ENCODE measurements at regions not wholly inside any gene's neighbourhood (a gene's known extent, or its start where the extent isn't known, plus 50 kb on each side); places are given as distances from the start of the nearest gene placed in this dataset.

GRCh38 chr17:5703736-5704135 is 119.4 kb upstream of the NLRP1 start:
- Mint-ChIP-seq H3K36me3 (no peaks in the 10 kb centered on the region), H3K27me3 (peaks cover 7% of the 10 kb centered on the region), H3K4me3 (no peak overlapping the region), H3K4me1 (ENCODE audit: low read depth) (no peaks in the 10 kb centered on the region), H3K9me3 (ENCODE audit: low read depth) (peaks cover 5% of the 10 kb centered on the region), H3K27ac (no peak overlapping the region)

DNA sequence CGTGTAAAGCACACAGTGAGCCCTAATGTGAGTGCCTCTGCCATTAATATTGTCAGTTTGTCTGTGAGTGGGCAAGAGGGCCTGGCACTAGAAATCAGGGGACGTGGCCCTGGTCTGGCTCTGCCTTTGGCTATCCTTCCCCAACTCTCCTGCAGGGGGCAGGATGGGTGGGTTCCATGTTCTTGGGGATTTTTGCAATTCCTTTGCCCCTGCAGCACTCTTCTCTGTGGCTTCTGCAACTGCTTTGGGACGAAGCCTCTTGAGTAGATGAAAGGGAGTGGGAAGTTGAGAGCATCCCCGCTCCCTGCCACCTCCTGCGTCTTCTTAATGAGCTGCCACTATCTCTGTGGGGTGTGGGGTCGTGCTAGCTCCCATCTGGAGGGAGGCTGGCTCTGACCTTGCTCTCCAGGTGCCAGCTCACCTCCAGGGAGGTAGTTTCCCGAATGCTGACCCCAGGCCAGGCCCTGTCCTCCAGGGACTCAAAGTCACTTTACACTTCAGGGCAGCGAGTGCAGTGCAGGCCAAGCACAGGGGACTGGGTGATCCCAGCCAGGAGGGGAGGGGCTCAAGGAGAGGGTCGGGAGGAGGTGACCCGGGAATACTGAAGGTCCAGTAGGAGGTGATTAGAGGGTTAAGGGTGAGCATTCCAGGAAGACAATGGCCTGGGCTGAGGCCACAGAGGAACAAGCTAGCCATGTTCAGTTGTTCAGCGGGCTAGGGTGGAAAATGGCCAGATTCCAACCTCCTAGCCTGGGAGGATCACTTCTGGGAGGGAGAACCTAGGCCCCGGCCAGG is 121.0 kb upstream of the NLRP1 start:
- no peaks in the 10 kb centered on the region for H3K36me3 Mint-ChIP-seq
- no peaks in the 10 kb centered on the region for H3K9me3 Mint-ChIP-seq (ENCODE audit: low read depth)
- H3K4me1 Mint-ChIP-seq (ENCODE audit: low read depth), result no peaks in the 10 kb centered on the region
- no peak overlapping the region for H3K4me3 Mint-ChIP-seq
- H3K27me3 Mint-ChIP-seq, result peaks cover 2% of the 10 kb centered on the region
- H3K27ac Mint-ChIP-seq, result no peak overlapping the region

DNA sequence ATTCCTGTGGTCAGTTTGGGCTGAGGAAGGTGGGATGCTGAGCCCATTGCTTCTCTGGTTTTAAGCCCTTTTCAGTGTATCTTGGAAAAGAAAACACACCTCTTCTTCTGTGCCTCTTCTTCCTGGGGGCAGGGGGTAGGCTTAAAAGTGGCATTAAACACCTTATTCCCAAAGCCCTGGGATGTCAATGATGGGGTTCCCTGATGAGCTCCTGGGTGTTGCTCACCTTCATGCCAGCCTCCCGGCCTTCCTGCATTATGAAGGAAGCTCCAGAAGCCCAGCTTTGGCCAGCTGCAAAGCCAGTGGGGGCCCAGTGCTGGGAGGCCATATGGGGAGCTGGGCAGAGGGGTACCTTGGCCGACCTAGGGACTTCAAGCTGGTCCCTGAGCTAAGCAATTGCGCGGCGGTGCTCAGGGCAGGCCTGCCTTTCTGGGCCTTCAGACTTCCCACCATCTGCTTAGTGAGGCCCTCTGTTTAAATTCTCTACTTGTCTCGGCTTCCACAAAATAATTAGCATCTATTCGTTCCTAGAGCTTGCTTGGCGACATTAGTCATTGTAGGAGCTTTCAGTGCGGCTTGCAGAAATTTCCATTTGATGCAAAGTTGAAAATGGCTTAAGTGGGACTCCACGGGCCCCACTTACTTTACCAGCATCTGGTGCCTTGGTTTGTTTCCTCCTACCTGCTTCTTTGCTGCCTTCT is 121.7 kb upstream of the NLRP1 start:
- no peaks in the 10 kb centered on the region for H3K36me3 Mint-ChIP-seq
- no peak overlapping the region for H3K27ac Mint-ChIP-seq
- no peaks in the 10 kb centered on the region for H3K4me1 Mint-ChIP-seq (ENCODE audit: low read depth)
- no peak overlapping the region for H3K4me3 Mint-ChIP-seq
- H3K9me3 Mint-ChIP-seq (ENCODE audit: low read depth), result no peaks in the 10 kb centered on the region
- peaks cover 3% of the 10 kb centered on the region for H3K27me3 Mint-ChIP-seq

DNA sequence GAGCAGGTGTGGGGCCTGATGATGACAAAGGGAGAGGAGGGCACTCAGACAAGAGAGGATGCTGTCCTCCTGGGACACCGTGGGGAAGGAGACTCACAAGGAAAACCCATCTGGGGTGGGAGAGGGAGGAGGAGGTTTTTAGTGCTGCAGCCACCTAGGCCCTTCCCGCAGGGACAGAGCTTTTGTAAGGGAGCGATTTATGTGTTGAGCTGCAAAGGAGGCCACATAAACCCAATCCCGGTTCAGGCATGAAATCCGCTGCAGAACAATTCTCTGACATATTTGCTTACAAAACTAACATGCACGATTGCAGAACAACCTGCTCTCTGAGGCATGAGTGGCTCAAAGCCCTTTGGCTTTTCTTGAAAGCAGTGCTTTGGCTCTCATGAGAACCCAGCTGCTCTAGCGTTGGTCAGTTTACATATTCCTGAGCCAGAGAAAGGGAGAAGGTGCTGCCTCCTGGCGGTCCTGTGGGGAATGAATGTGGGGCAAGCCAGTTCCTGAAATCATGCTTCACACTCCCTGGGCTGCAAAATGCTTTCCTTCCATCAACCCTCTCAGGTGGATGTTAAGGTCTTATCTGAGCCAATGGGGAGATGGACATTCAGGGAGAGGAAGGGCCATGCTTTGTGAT is 122.4 kb upstream of the NLRP1 start:
- Mint-ChIP-seq H3K4me3 (no peak overlapping the region), H3K4me1 (ENCODE audit: low read depth) (no peaks in the 10 kb centered on the region), H3K36me3 (no peaks in the 10 kb centered on the region), H3K27me3 (peaks cover 7% of the 10 kb centered on the region), H3K9me3 (ENCODE audit: low read depth) (no peaks in the 10 kb centered on the region), H3K27ac (no peak overlapping the region)

GRCh38 chr17:5707482-5707881 is 123.2 kb upstream of the NLRP1 start:
- Mint-ChIP-seq H3K36me3 (no peaks in the 10 kb centered on the region), H3K9me3 (ENCODE audit: low read depth) (no peaks in the 10 kb centered on the region), H3K27ac (no peak overlapping the region), H3K4me3 (no peak overlapping the region), H3K4me1 (ENCODE audit: low read depth) (no peaks in the 10 kb centered on the region), H3K27me3 (peaks cover 9% of the 10 kb centered on the region)

DNA sequence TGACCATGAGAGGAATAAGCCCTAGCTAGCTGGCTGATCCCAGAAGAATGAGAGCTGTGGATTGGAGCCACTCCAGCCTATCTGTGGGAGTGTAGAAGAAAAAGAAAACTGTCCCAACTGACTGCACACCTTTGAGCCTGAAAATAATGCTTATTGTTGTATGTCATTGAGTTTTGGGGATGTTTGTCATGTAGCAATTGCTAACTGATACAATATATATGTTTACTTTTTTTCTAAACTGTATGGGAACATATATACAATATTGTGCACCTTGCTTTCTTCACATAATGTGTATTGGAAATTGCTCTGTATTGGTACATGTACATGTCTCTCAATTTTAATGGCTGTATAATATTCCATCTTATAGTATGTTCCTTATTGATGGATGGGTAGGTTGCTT is 124.0 kb upstream of the NLRP1 start:
- H3K27ac Mint-ChIP-seq, result no peak overlapping the region
- H3K9me3 Mint-ChIP-seq (ENCODE audit: low read depth), result no peaks in the 10 kb centered on the region
- no peak overlapping the region for H3K4me3 Mint-ChIP-seq
- no peaks in the 10 kb centered on the region for H3K36me3 Mint-ChIP-seq
- H3K27me3 Mint-ChIP-seq, result peaks cover 11% of the 10 kb centered on the region
- no peaks in the 10 kb centered on the region for H3K4me1 Mint-ChIP-seq (ENCODE audit: low read depth)

DNA sequence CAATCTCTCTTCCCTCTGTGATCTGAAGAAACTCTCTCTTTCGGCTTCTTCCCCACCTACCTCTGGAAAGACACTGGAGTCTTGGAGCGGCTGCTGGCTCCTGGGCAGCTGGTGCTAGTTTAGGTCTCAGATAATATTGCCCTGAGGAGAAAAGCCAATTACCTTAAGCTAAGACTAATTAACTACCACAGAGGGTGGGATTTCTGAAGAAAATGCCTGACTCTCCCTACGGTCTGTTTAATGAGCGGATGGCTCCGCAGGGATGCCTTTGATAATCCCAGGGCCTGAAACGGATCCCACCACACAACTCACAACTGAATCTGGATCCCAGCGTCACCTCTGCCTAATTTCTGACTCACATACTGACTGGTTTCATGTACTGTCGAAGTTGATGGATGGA is 127.0 kb upstream of the NLRP1 start:
- H3K4me1 Mint-ChIP-seq (ENCODE audit: low read depth), result no peaks in the 10 kb centered on the region
- no peak overlapping the region for H3K4me3 Mint-ChIP-seq
- peaks cover 20% of the 10 kb centered on the region for H3K27me3 Mint-ChIP-seq
- no peaks in the 10 kb centered on the region for H3K36me3 Mint-ChIP-seq
- no peak overlapping the region for H3K27ac Mint-ChIP-seq
- H3K9me3 Mint-ChIP-seq (ENCODE audit: low read depth), result no peaks in the 10 kb centered on the region

DNA sequence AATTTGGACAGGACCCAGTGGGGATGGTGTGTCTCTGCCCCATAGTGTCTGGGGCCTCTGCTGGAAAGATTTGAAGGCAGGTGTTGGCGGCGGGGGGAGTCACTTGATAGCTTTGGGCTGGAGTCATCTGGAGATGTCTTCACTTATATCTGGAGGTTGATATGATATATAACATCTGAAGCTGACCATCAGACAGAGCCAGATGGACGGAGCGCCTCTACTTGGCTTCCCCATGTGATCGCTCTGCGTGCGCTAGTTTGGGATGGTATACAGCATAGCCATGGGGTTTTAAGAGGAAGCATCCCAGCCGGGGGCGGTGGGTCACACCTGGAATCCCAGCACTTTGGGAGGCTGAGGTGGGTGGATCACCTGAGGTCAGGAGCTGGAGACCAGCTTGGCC is 130.7 kb upstream of the NLRP1 start:
- peaks cover 32% of the 10 kb centered on the region for H3K27me3 Mint-ChIP-seq
- H3K27ac Mint-ChIP-seq, result no peak overlapping the region
- no peaks in the 10 kb centered on the region for H3K9me3 Mint-ChIP-seq (ENCODE audit: low read depth)
- H3K4me1 Mint-ChIP-seq (ENCODE audit: low read depth), result no peaks in the 10 kb centered on the region
- H3K4me3 Mint-ChIP-seq, result no peak overlapping the region
- H3K36me3 Mint-ChIP-seq, result no peaks in the 10 kb centered on the region

GRCh38 chr17:5715478-5715877 is 131.2 kb upstream of the NLRP1 start:
- Mint-ChIP-seq H3K27me3 (peaks cover 34% of the 10 kb centered on the region), H3K36me3 (no peaks in the 10 kb centered on the region), H3K27ac (no peak overlapping the region), H3K9me3 (ENCODE audit: low read depth) (no peaks in the 10 kb centered on the region), H3K4me3 (no peak overlapping the region), H3K4me1 (ENCODE audit: low read depth) (no peaks in the 10 kb centered on the region)

DNA sequence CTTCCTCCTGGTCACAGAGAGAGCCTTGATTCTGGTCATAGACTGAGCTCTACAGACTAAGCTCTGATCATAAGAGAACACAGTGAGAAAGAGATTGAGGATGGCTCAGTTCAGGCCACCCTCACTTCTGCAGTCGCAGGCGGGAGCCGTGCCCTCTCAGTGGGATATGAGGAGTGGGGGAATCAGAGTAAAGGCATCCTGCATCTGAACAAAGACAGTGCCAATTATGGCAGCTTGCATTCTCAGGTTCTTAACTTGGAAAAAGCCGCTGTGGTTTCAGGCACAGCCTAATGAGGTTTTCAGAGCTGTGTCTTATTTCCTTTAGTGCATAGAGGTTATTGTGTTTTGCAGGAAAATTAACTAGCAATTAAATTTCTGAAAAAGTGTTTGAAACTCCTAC is 134.4 kb upstream of the NLRP1 start:
- Mint-ChIP-seq H3K27ac (no peak overlapping the region), H3K27me3 (peaks cover 31% of the 10 kb centered on the region), H3K4me1 (ENCODE audit: low read depth) (no peaks in the 10 kb centered on the region), H3K36me3 (peaks cover 5% of the 10 kb centered on the region), H3K9me3 (ENCODE audit: low read depth) (no peaks in the 10 kb centered on the region), H3K4me3 (no peak overlapping the region)

DNA sequence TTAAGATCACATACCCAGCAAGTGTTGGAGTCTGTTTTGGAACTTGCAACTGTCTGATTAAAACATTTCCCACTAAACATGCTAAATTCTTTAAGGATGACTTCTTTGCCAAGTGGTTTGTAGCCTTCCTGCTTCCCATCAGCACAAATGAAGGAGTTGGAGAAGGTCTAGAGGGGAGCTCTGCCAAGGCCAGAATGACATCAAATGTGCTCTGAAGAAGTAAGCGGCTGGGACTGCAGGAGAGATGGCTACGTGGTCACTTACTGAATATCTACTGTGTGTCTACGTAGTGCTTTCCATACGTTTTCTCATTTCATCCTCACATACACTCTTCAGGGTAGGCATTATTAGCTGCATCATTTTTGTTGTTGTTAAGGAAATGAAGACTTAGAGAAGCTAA is 135.7 kb upstream of the NLRP1 start:
- Mint-ChIP-seq H3K4me3 (no peak overlapping the region), H3K9me3 (ENCODE audit: low read depth) (peaks cover 7% of the 10 kb centered on the region), H3K27me3 (peaks cover 28% of the 10 kb centered on the region), H3K27ac (no peak overlapping the region), H3K4me1 (ENCODE audit: low read depth) (no peaks in the 10 kb centered on the region), H3K36me3 (peaks cover 5% of the 10 kb centered on the region)

DNA sequence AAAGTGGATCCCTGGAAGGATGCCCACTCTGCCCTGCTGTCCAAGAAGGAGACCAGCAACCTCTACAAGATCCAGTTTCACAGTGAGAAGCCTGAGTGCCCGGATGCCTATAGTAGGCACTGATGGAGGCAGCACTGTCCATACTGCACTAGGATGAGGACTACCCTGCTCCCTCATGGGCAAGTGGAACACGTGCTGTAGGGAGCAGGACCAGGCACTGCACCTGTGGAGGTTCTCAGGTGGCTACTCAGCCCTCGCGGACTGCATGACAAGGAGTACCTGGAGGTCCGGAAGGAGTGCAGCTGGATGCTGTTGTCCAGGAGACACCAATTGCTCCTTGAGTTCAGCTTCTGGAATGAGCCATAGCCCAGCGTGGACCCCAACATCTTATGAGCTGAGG is 146.1 kb upstream of the NLRP1 start:
- no peaks in the 10 kb centered on the region for H3K4me1 Mint-ChIP-seq (ENCODE audit: low read depth)
- H3K9me3 Mint-ChIP-seq (ENCODE audit: low read depth), result no peaks in the 10 kb centered on the region
- no peak overlapping the region for H3K27ac Mint-ChIP-seq
- no peak overlapping the region for H3K4me3 Mint-ChIP-seq
- H3K36me3 Mint-ChIP-seq, result no peaks in the 10 kb centered on the region
- H3K27me3 Mint-ChIP-seq, result peaks cover 22% of the 10 kb centered on the region

- Mint-ChIP-seq H3K27me3 (peaks cover 8% of the 10 kb centered on the region), H3K36me3 (no peaks in the 10 kb centered on the region), H3K9me3 (ENCODE audit: low read depth) (no peaks in the 10 kb centered on the region), H3K4me3 (no peak overlapping the region), H3K4me1 (ENCODE audit: low read depth) (no peaks in the 10 kb centered on the region), H3K27ac (no peak overlapping the region)
These were observed 156.6 kb upstream of the NLRP1 start for GRCh38 chr17:5740937-5741336.

- H3K9me3 Mint-ChIP-seq (ENCODE audit: low read depth), result no peaks in the 10 kb centered on the region
- no peak overlapping the region for H3K27ac Mint-ChIP-seq
- H3K27me3 Mint-ChIP-seq, result peaks cover 11% of the 10 kb centered on the region
- no peaks in the 10 kb centered on the region for H3K4me1 Mint-ChIP-seq (ENCODE audit: low read depth)
- no peak overlapping the region for H3K4me3 Mint-ChIP-seq
- H3K36me3 Mint-ChIP-seq, result no peaks in the 10 kb centered on the region
These were observed 157.5 kb upstream of the NLRP1 start for GRCh38 chr17:5741810-5742209.

- Mint-ChIP-seq H3K4me1 (ENCODE audit: low read depth) (no peaks in the 10 kb centered on the region), H3K4me3 (no peak overlapping the region), H3K27me3 (peaks cover 24% of the 10 kb centered on the region), H3K9me3 (ENCODE audit: low read depth) (no peaks in the 10 kb centered on the region), H3K27ac (no peak overlapping the region), H3K36me3 (no peaks in the 10 kb centered on the region)
These were observed 161.0 kb upstream of the NLRP1 start for GRCh38 chr17:5745111-5745813.

Data from activated naive CD8-positive, alpha-beta T cell (primary cell).